ENCODE measurements at regions not wholly inside any gene's neighbourhood (a gene's known extent, or its start where the extent isn't known, plus 50 kb on each side); places are given as distances from the start of the nearest gene placed in this dataset.
"Not testable (repeated sequence)": the region's sequence is repeated elsewhere in the genome, so short reads cannot be mapped to it uniquely, and the experiment has no call there.

GRCh38 chrX:109912993-109913392 lies 89.9 kb upstream of the TMEM164 start:
- H3K4me1 ChIP-seq (ENCODE audit: control insufficient read depth, insufficient read depth, low read length); H3K4me3 ChIP-seq (ENCODE audit: low read length); H3K9me3 ChIP-seq (ENCODE audit: control insufficient read depth, insufficient read depth, low read length); H3K27ac ChIP-seq (ENCODE audit: low read length); DNase-seq (ENCODE audit: low read depth, low spot score); H3K36me3 ChIP-seq (ENCODE audit: control insufficient read depth, insufficient read depth, low read length); H3K27me3 ChIP-seq (ENCODE audit: control insufficient read depth, insufficient read depth, low read length): not testable (repeated sequence)
- no CpG with 5 or more reads among the region's 2 CpGs for WGBS (ENCODE audit: insufficient coverage, insufficient read length)

DNA sequence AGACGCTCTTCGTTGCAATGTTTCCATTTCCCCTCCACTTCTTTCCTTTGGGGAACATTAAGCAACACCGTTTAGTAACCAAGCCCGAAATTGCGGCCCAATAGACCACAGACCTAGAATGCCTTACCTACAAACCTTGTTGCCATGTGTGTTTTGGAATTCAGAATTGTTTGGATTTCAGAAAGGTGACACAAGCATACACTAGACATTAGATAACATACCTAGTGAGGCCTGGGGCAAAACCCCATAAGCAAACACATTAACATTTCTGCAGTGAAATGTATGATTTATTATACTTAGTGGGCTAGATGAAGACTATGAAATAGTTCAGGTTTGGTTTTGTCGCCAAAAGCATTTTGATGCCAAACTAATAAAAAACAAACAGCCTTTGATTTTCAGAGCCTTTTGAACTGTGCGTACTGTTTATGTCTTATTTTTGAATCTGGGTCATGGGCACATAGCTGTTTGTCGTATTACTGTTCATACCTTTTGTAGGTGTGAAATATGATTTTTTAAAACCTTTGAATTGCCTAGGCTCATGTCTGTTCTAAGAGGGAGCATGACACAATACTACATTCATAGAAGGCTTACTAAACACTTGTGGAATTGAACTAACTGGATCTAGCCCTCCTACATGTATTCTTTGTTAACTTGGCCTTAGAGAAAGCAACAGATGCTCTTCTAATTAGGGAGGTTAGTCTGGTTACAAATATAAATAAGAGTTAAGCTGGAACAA lies 88.6 kb upstream of the TMEM164 start:
- Histone ChIP-seq H3K27me3 (ENCODE audit: control insufficient read depth, insufficient read depth, low read length) (no peaks in the 10 kb centered on the region), H3K9me3 (ENCODE audit: control insufficient read depth, insufficient read depth, low read length) (no peaks in the 10 kb centered on the region), H3K4me3 (ENCODE audit: low read length) (no peak overlapping the region), H3K4me1 (ENCODE audit: control insufficient read depth, insufficient read depth, low read length) (no peaks in the 10 kb centered on the region), H3K27ac (ENCODE audit: low read length) (no peak overlapping the region), H3K36me3 (ENCODE audit: control insufficient read depth, insufficient read depth, low read length) (no peaks in the 10 kb centered on the region)
- no peak for DNase-seq (ENCODE audit: low read depth, low spot score)
- WGBS (ENCODE audit: insufficient coverage, insufficient read length): no CpG with 5 or more reads among the region's 8 CpGs

DNA sequence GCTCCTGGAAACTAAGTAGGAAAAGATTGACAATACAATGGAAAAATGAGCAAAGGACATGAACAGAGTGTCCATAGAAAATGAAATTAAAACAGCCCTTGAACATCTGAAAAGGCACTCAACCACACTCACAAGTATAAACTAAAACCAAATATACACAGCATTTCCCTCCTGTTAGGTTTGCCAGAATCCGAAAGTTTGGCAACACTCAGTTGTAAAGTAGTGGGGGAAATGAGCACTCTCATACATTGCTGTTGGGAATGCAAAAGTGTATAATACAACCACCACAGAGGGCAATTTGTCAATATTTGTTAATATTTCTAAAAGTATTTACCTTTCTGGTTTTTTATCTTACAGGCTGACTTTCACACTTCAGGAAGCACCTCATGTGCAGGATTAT lies 84.2 kb upstream of the TMEM164 start:
- no peak overlapping the region for H3K4me3 ChIP-seq (ENCODE audit: low read length)
- H3K4me1 ChIP-seq (ENCODE audit: control insufficient read depth, insufficient read depth, low read length): no peaks in the 10 kb centered on the region
- no peaks in the 10 kb centered on the region for H3K9me3 ChIP-seq (ENCODE audit: control insufficient read depth, insufficient read depth, low read length)
- no peaks in the 10 kb centered on the region for H3K27me3 ChIP-seq (ENCODE audit: control insufficient read depth, insufficient read depth, low read length)
- WGBS (ENCODE audit: insufficient coverage, insufficient read length): no CpG with 5 or more reads among the region's 1 CpG
- H3K36me3 ChIP-seq (ENCODE audit: control insufficient read depth, insufficient read depth, low read length): no peaks in the 10 kb centered on the region
- no peak overlapping the region for H3K27ac ChIP-seq (ENCODE audit: low read length)
- no peak for DNase-seq (ENCODE audit: low read depth, low spot score)

- Histone ChIP-seq H3K4me1 (ENCODE audit: control insufficient read depth, insufficient read depth, low read length) (no peaks in the 10 kb centered on the region), H3K27me3 (ENCODE audit: control insufficient read depth, insufficient read depth, low read length) (no peaks in the 10 kb centered on the region), H3K4me3 (ENCODE audit: low read length) (no peak overlapping the region), H3K27ac (ENCODE audit: low read length) (no peak overlapping the region), H3K36me3 (ENCODE audit: control insufficient read depth, insufficient read depth, low read length) (no peaks in the 10 kb centered on the region), H3K9me3 (ENCODE audit: control insufficient read depth, insufficient read depth, low read length) (no peaks in the 10 kb centered on the region)
- no peak for DNase-seq (ENCODE audit: low read depth, low spot score)
- WGBS (ENCODE audit: insufficient coverage, insufficient read length): no CpG with 5 or more reads among the region's 4 CpGs
Measured at GRCh38 chrX:109920325-109920724, 82.6 kb upstream of the TMEM164 start.

DNA sequence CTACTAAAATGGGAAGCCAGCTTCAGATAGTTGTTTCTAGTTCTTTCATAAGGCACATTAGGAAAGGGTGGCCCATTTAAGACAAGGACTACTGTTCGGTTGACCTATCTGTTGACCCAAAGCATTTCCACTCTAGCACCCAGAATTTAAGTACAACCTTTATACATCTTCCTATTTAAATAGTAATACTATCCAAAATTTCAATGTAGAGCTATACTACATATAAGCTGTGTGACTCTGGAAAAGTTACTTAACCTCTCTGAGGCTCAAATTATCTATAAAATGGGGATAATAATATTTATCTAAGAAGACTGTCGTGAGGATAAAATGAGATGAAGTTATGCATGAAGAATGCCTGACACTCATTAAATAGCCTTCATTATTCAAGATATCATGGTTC lies 82.0 kb upstream of the TMEM164 start:
- H3K9me3 ChIP-seq (ENCODE audit: control insufficient read depth, insufficient read depth, low read length): no peaks in the 10 kb centered on the region
- H3K36me3 ChIP-seq (ENCODE audit: control insufficient read depth, insufficient read depth, low read length): no peaks in the 10 kb centered on the region
- H3K4me1 ChIP-seq (ENCODE audit: control insufficient read depth, insufficient read depth, low read length): no peaks in the 10 kb centered on the region
- H3K4me3 ChIP-seq (ENCODE audit: low read length): no peak overlapping the region
- H3K27ac ChIP-seq (ENCODE audit: low read length): no peak overlapping the region
- no CpG with 5 or more reads among the region's 2 CpGs for whole genome bisulfite sequencing (ENCODE audit: insufficient coverage, insufficient read length)
- no peak for DNase-seq (ENCODE audit: low read depth, low spot score)
- no peaks in the 10 kb centered on the region for H3K27me3 ChIP-seq (ENCODE audit: control insufficient read depth, insufficient read depth, low read length)

DNA sequence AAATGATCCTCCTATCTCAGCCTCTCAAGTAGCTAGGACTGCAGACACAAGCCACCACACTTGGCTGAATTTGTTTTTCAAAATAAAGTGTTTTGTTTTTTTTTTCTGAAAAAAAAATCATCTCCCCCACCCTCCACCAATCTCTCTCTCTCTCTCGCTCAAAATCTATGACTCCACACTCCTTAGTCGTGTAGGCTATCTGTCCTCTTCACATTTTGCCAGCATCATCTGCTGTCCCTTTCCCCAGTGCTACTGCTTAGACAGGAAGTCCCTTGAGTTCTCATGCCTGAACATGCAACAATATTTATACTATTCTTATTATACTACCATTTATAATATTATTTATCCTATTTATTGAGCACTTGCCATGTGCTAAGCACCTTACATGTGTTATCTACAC lies 80.7 kb upstream of the TMEM164 start:
- Histone ChIP-seq H3K27ac (ENCODE audit: low read length) (no peak overlapping the region), H3K36me3 (ENCODE audit: control insufficient read depth, insufficient read depth, low read length) (no peaks in the 10 kb centered on the region), H3K4me1 (ENCODE audit: control insufficient read depth, insufficient read depth, low read length) (no peaks in the 10 kb centered on the region), H3K9me3 (ENCODE audit: control insufficient read depth, insufficient read depth, low read length) (no peaks in the 10 kb centered on the region), H3K4me3 (ENCODE audit: low read length) (no peak overlapping the region), H3K27me3 (ENCODE audit: control insufficient read depth, insufficient read depth, low read length) (no peaks in the 10 kb centered on the region)
- no peak for DNase-seq (ENCODE audit: low read depth, low spot score)
- WGBS (ENCODE audit: insufficient coverage, insufficient read length): no CpG with 5 or more reads among the region's 2 CpGs

- H3K4me1 ChIP-seq (ENCODE audit: control insufficient read depth, insufficient read depth, low read length); H3K36me3 ChIP-seq (ENCODE audit: control insufficient read depth, insufficient read depth, low read length); H3K9me3 ChIP-seq (ENCODE audit: control insufficient read depth, insufficient read depth, low read length); H3K27me3 ChIP-seq (ENCODE audit: control insufficient read depth, insufficient read depth, low read length); DNase-seq (ENCODE audit: low read depth, low spot score); H3K4me3 ChIP-seq (ENCODE audit: low read length); H3K27ac ChIP-seq (ENCODE audit: low read length): not testable (repeated sequence)
- no CpG with 5 or more reads among the region's 3 CpGs for WGBS (ENCODE audit: insufficient coverage, insufficient read length)
Measured at GRCh38 chrX:109925003-109925402, 77.9 kb upstream of the TMEM164 start.

- H3K4me1 ChIP-seq (ENCODE audit: control insufficient read depth, insufficient read depth, low read length): no peaks in the 10 kb centered on the region
- no peaks in the 10 kb centered on the region for H3K9me3 ChIP-seq (ENCODE audit: control insufficient read depth, insufficient read depth, low read length)
- no peak for DNase-seq (ENCODE audit: low read depth, low spot score)
- H3K27me3 ChIP-seq (ENCODE audit: control insufficient read depth, insufficient read depth, low read length): no peaks in the 10 kb centered on the region
- no peak overlapping the region for H3K27ac ChIP-seq (ENCODE audit: low read length)
- H3K36me3 ChIP-seq (ENCODE audit: control insufficient read depth, insufficient read depth, low read length): no peaks in the 10 kb centered on the region
- H3K4me3 ChIP-seq (ENCODE audit: low read length): no peak overlapping the region
Measured at GRCh38 chrX:109925656-109926055, 77.3 kb upstream of the TMEM164 start.

- Histone ChIP-seq H3K27me3 (ENCODE audit: control insufficient read depth, insufficient read depth, low read length) (no peaks in the 10 kb centered on the region), H3K4me1 (ENCODE audit: control insufficient read depth, insufficient read depth, low read length) (no peaks in the 10 kb centered on the region), H3K36me3 (ENCODE audit: control insufficient read depth, insufficient read depth, low read length) (no peaks in the 10 kb centered on the region), H3K27ac (ENCODE audit: low read length) (no peak overlapping the region), H3K4me3 (ENCODE audit: low read length) (no peak overlapping the region), H3K9me3 (ENCODE audit: control insufficient read depth, insufficient read depth, low read length) (no peaks in the 10 kb centered on the region)
- no peak for DNase-seq (ENCODE audit: low read depth, low spot score)
- WGBS (ENCODE audit: insufficient coverage, insufficient read length): no CpG with 5 or more reads among the region's 5 CpGs
Measured at GRCh38 chrX:109926118-109926517, 76.8 kb upstream of the TMEM164 start.

DNA sequence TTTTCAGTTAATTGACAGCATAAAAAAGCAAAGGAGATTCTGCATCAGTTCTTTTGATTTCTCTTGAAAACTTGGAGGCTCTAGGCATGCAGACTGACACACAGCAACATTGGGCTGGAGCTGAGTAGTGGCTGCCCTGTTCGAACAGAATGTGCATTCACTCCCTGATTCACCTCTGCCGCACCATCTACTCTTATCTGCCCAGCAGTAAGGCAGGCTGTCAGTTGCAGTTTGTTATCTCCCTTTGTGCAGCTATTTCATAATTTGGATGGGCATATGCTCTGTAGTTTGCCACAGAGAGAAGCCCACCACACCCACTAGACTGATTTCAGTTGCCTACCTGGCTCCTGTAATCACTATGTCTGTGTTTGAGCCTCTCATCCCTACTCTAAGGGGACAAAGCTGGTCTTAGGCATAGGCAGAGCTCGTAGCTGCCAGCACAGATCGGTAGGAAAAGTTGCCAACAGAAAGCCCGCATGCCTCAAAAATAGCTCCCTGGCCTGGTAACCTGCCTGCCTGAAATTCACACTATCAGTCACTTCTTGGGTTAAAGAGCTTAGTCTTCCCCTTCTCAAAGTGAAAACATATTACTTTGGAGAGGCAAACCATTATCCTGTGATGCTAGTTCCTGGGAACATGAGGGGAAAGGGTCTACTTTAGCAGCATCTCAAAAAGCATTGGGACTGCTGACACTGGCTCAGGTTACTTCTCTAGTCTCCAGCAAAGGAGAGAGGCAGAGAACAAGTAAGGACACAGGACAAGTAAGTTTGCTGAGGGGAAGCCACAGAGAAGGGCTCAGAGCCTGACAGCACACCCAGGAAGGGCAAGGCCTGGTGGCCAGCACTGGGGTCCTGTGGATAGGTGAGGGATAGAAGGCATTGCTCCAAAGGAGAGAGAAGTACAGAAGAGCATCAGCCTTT lies 75.9 kb upstream of the TMEM164 start:
- no peak overlapping the region for H3K4me3 ChIP-seq (ENCODE audit: low read length)
- H3K27ac ChIP-seq (ENCODE audit: low read length): no peak overlapping the region
- DNase-seq (ENCODE audit: low read depth, low spot score): no peak
- H3K27me3 ChIP-seq (ENCODE audit: control insufficient read depth, insufficient read depth, low read length): no peaks in the 10 kb centered on the region
- H3K9me3 ChIP-seq (ENCODE audit: control insufficient read depth, insufficient read depth, low read length): no peaks in the 10 kb centered on the region
- no CpG with 5 or more reads among the region's 5 CpGs for WGBS (ENCODE audit: insufficient coverage, insufficient read length)
- H3K36me3 ChIP-seq (ENCODE audit: control insufficient read depth, insufficient read depth, low read length): no peaks in the 10 kb centered on the region
- H3K4me1 ChIP-seq (ENCODE audit: control insufficient read depth, insufficient read depth, low read length): no peaks in the 10 kb centered on the region
